ENCODE measurements at regions not wholly inside any gene's neighbourhood (a gene's known extent, or its start where the extent isn't known, plus 50 kb on each side); places are given as distances from the start of the nearest gene placed in this dataset.

GRCh38 chr5:58334035-58334434 is 125.9 kb downstream of the PLK2 start:
- TF ChIP-seq CTCF (IDR thresholded peaks at IDR 0.05): no peak
- TF ChIP-seq POLR2A (IDR thresholded peaks at IDR 0.05): no peak
